SKM-1 (cell line): ENCODE measurements at regions not wholly inside any gene's neighbourhood (a gene's known extent, or its start where the extent isn't known, plus 50 kb on each side); places are given as distances from the start of the nearest gene placed in this dataset.
A peak's percentile ranks its signal among the peaks of the same experiment; 100 is the strongest.

ENCODE experiments used
- DNase-seq: peaks from one replicate; lab custom pipeline; 2025; ENCODE audit not compliant: unreplicated experiment; lab: John Stamatoyannopoulos, UW

DNA sequence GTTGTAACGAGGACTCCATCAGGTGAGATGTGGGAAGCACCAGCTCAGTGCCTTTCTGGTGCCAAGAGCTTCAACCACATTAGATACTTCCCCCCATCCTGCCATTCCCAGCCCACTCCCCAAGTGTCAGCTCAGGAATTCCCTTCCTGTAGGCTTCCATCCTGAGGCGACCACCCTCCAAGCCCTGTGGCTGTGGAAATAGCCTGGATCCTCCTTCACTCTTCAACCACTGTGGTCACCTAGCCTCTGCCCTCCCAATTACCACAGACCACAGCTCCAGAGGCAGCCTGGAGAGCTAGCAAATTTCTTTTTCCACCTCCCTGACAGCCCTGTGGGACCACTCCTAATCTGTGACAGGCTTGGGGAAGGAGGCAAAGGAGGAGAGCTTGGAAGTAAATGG lies 219.8 kb upstream of the MAP3K1 start:
- no peak for DNase-seq

DNA sequence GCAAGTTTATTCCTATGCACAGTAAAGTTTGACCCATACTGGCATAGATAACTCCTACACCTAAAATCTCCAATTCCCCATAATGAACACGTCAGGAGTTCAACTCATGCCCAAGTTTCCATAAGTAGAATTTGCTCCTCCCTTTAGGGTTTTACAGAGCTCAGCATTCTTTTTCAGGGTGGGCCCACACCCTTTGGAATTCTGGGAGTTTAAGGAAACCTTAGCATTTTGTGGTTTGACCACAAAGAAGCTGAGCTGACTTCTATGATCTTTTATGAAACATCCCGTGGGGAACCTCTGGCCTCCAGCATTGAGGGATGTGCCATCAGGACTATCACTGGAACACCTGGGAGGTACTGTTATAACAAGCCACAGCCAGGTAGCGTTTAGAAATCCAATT lies 220.6 kb upstream of the MAP3K1 start:
- no peak for DNase-seq

DNA sequence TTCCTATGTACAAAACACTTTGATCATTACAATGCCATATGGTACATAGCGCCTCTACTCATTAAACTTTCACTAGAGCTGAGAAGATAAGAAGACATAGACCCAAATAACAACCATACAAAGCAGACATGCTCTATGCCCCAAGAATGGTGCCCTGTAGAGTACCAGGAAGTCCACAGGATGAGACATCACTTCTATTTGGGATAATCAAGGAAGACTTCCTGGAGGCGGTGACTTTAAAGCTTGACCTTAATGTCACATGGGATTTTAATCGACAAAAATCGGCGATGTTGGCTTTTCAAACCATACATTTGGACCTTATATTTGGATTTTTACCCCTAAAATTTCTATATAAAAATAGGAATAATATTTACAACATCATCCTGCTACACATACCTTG lies 224.3 kb upstream of the MAP3K1 start:
- DNase-seq: no peak

DNA sequence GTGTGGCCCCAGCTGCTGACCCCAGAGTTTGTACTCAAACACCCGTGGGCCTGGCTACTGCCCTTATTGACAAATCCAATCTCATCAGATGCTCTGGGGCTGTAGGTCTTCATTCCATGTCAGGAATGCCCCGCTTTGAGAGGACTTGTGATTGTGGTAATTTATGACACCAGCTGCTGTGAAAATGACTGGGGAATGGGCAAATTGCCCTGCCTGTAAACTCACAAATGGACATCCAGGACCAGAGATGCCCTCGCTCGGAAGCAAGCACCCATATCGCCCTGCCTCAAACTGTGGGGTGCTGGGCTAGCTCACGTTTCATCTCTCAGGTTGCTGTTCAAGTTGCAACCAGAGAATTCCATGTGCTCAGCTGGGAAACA lies 225.9 kb upstream of the MAP3K1 start:
- DNase-seq: no peak

DNA sequence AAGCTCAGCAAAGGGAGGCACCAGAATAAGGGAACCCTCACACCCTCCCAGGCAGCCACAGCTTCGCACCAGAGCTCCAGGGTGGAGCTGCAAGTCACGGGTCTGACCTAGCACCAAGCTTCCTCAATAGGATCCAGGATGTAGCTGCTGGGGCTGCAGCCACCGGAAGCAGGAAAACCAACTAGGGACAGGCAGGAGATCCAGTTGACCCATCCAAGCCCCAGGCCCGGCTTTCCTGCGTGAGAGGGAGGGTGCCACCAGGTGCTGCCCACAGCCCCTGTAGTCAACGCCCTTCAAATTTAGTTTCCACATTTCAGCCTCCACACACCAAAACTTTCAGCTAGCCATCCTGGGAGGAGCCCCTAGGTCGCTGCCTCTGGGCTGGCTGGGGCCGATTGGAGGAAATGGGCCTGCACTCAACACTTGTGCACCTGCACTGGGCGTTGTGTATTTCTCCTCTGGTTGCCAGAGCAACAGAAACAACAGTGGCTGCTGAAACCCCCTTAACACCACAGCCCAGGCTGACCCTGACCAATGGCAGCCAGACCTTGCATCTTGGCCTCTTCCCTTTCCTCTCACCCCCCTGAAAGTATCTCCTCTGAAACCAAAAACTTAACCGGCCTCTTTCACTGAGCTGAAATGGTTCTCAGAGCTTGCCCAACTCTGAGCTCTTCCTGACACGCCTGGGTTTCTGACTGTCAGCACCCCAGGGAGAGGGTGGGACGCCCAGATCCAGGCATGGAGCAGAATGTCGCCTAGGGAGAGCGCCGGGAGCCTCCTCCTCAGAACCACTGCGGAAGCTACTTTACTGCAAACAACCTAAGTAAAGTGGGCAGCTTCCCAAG lies 226.5 kb upstream of the MAP3K1 start:
- no peak for DNase-seq

DNA sequence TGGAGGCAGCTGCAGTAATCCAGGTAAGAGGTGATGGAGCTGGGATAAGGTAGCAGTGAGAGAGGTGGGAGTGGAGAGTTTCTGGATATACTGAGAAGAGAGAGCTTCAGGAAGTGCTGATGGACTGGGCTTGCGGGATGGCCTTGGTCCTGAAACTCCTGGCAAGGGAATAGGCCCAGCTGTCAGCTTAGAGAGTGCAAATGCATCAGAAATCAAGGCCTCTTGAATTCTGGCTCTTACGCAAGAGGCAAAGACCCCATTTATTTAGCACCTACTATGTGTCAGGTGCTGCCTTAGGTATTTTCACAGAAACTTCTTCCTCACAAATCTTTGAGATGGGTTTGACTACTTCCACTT lies 227.2 kb upstream of the MAP3K1 start:
- no peak for DNase-seq

DNA sequence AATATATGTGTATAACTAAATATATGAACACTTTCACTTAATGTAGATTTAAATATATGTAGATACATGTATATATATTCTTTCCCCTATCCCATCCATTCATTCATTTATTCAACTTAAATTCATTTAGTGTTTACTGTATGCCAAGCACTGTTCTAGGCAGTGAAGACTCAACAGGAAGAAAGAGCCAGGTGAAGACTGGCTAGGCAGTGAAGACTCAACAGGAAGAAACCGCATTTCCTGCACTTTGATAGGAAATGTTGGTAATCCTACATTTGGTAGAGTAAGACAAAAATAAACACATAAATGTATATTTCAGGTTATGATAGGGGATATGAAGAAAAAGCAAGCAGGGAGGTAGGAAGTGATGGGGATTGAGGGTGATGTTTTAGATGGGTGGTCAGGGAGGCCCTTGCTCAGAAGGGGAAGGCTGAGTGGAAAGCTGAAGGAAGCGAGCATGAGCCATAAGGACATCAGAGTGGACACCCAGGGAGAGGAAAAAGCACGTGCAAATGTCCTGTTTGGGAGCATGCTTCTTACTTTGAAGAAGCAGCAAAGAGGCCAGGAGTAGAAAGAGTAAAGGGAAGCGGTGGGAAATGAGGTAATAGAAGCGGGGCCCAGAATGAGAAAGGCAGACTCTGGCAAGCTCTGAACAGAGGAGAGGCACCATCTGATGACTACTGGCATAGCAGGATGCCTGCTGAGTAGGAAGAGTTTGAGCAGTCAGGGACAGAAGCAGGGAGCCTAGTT lies 227.8 kb upstream of the MAP3K1 start:
- DNase-seq: no peak

DNA sequence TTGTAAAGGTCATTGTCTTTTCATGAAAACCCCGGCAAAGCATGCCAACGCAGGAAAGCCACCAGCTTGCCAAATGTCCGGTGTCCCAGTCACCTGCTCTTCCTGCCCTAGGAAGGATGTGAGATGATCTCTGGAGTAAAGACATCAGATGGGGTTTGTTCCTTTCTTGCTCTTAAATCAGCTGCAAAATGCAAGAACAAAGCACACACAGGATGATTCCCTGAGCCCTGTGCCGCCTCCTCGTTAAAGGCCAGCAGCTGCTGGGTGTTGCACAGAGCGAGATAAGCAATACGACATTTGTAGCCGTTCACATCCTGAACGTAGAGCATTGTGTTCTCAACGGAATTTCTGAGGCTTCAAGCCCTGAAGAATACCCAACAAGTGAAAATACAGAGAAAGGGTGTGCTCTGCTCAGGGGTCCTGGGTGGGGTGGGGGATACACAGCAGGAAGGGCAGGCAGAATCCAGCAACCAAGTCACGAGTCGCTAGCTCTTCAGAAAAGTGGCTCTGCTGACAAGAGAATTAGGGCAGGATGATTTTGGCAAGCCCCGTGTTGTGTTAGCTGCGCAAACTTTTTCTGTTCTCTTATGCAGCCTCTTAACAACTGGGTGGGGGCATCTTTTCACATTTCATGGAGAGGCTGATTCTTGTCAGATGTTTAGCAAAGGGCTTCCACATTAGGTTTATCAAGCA lies 229.2 kb upstream of the MAP3K1 start:
- no peak for DNase-seq

DNA sequence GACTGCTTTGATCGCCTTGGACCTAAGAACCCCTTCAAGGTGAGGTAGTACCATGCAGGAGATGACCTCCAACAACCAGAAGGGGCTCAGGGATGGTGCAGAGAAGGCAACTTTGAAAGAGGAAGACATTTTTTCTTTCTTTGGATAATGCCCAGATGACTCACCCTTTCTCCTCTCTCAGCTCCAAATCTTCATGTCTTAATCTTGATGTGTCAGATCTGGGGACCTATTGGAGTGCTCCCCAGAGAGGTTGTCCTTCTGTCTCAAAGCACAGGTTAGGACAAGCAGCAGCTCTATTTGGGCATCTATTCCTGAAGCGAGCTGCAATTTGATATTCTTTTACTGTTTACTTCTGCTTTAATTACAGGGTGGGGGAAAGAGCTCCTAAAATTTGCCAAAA lies 229.9 kb upstream of the MAP3K1 start:
- DNase-seq: no peak

DNA sequence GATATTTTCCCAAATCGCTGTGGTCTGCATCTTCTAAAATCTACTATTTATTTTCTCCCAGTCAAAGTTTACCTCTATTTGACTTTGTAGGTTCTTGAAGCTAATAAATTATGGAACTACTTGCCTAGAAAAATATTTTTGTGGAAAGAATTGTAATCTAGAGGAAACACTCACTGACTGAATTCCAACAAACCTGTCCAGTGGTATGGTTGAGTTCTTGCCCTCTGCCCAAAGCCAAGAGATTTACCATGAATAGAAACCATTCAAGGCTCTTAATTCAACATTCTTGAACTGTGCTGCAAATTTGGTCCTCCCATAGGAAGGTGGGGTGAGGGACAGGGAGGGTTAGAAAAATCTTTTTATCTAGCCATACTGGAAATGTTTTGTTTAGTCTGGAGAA lies 233.9 kb upstream of the MAP3K1 start:
- no peak for DNase-seq

DNA sequence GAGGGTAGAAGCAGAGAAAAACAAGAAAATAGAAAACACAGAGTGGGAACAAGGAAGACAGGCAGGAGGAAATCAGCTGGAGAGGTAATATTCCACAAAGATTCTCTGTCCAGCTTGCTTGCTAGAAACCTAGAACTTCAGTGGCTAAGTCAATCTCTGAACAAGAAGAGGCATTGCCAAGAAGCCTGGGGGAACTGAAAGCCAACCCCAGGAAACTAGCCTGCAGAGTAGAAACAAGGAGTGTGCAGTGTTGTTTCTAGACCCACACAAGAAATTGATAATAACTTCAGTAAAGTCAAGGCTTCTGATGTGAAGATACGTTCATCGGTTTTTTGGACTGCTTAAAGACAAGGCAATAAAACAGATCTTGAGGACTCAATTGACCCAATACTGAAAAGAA lies 234.5 kb upstream of the MAP3K1 start:
- DNase-seq: no peak

DNA sequence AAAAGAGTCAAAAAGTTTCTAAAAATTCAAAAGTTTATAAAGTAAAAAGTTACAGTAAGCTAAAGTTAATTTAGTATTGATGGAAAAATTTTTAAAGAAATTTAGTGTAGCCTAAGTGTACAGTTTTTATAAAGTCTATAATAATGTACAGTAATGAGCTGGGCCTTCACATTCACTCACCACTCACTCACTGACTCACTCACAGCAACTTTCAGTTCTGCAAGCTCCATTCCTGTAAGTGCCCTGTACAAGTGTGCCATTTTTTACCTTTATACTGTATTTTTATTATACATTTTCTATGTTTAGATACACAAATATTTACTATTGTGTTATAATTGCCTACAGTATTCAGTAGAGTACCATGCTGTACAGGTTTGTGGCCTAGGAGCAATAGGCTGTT lies 239.5 kb upstream of the MAP3K1 start:
- DNase-seq: no peak

DNA sequence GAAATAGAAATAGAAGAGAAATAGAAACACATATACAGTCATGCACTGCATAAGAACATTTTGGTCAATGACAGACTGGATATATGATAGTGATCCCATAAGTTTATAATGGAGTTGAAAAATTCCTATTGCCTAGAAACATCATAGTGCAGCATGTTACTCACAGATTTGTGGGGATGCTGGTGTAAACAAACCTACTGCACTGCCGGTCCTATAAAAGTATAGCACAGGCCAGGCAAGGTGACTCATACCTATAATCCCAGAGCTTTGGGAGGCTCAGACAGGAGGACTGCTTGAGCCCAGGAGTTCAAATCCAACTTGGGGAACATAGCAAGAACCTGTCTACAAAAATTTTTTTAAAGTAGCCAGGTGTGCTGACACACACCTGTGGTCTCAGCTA lies 240.6 kb upstream of the MAP3K1 start:
- DNase-seq: no peak

DNA sequence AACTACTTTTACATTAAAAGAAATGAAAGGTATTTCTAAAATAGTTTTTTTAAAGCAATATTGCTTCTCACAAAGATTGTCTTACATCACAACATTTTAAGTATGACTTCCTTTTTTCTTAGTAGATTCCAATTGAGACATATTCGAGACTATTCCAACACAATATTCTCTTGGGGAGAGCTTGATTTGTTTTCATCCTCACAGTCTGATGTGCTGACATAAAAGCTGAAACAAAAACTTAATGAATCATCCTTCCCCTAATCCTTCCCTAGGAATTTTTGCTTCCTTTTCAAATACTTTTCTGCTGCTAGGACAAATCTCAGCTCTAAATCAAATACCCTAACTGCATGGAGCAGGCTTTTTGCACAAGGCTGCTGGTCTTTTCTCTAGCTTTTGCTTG lies 245.8 kb upstream of the MAP3K1 start:
- DNase-seq: no peak

DNA sequence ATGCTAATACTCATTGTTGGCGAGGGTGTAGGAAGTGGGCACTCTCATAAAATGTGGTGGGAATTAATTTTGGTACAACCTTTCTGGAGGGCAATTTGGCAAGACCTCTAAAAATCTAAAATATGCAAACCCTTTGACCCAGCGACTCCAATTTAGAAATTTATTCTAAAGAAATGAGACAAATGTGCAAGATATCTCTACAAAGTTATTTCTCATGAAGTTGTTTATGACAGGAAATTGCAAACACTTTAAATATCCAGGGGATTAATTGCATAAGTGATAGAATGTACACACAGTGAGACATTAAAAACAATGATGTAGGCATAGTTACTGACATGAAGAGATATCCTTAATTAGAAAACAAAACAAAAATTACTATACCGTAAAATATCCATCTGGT lies 246.3 kb upstream of the MAP3K1 start:
- no peak for DNase-seq

DNA sequence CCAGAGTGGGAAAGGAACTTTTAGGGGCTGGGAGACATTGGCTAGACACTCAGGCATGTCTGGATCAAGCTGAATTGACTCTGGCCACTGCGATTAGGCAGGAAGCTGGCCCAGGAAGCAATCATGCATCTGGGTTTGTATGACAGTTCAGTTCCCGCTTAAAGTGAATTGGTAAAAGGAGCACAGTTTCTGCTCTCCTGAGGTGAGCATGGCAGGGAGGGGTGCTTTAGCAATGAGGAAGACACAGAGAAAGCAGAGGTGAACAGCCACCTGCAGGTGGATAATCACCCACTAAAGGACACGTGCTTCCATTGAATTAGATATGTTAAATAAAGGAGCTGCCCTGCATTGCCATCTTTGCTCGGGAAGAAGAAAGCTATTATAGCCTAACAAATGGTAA lies 248.1 kb upstream of the MAP3K1 start:
- DNase-seq: no peak

DNA sequence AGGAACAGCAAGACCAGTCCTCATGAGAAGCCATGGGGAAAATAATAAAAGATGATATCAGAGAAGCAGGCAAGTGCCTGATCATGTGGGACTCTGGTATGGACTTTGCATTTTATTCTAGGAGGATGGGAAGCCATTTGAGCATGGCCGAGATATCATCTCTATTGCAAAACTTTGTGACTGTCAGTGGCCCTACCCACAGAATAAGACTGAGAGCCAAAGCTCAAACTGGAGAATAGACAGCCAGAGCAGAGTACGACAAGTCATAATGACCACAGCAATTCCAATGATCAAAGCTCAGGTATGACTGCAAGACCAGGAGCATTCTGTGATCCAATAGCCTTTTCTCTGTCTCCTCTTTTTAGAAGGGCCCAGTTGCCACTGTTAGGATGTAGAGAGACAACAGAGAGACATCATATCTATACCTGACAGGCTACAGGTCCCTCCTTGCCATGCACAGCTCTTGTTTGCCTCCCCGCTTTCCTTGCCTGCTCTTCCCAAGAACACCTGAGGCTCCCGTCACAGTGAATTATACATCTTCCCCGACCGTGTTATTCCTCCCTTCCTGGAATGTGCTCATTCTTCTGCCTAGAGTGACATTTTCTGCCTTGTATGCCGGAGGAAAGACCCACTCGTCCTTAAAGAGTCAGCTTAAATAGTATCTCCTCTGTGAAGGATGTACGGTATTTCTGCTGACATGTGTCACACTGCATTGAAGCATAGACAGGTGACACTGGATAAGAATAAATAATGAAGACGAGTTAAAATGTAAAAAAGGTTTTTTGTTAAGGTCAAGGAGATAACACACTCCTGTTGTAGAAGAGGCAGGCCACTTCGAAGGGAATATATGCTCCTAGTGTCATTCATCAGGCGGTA lies 248.7 kb upstream of the MAP3K1 start:
- DNase-seq: no peak

DNA sequence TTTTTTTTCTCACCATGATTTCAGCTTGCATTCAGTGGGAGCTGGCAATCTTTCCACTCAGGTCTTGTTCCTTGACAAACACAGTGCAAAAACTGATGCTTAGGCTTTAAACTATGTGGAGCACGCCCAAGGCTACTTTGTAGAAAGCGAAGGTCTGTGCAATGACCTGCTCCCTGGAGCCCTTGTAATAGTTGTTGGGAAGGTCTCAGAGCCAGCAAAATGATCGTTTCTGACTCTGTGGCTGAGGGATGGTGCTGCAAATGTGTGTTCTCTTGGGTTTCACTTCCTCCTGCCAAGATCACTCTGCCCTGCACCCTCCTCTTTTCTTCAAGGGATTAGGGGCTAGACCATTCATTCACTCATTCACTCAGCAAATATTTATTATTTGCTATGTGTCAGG lies 249.7 kb upstream of the MAP3K1 start:
- peak; percentile 64 for DNase-seq

DNA sequence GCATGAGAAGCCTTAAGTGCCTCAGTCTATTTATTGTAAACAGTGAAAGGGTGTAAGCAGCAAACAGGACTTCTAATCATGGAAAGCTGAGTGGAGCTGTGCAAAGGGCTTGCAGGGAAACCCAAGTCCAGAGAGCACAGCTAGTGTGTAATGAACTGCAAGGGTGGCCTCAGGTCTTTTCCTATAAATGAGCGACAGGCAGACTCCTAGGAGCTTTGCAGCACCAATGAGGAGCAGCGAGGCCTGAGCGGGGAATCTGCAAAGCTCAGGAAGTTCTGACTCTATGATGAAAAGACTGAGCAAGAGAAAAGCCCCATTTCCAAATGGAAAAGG lies 250.1 kb upstream of the MAP3K1 start:
- no peak for DNase-seq

DNA sequence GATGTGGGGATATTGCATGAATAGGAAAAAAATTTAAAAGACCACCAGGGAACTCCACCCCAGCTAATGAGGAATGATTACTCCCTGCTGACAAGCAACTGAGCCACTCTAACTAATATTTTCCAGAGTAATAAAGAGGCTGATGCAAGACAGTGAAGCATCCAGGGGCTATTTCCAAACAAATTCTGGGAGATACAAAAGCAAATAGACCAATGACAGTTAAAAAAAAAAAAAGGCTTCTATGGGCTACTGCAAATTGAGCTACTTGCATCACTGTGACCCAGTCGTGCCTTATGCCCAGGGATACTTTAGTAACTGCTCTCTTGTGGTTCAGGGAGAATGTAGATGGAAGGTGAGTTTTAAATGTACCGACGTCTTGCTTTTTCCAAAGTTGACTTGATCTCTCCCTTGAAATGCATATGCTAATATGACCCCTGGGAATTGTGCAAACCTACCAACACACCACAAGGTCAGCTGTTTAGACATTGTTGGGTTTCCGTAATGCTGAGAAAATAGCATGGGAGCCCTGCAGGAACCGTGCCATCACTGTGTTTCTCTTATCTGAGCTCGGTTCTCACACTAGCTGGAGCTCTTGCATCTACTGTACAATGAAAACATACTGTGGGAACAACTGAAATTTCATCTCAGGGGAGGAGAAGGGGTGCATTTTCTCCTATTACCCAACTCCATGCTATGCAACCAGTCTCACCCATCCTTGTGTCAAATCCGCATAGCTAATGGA lies 250.6 kb upstream of the MAP3K1 start:
- no peak for DNase-seq

DNA sequence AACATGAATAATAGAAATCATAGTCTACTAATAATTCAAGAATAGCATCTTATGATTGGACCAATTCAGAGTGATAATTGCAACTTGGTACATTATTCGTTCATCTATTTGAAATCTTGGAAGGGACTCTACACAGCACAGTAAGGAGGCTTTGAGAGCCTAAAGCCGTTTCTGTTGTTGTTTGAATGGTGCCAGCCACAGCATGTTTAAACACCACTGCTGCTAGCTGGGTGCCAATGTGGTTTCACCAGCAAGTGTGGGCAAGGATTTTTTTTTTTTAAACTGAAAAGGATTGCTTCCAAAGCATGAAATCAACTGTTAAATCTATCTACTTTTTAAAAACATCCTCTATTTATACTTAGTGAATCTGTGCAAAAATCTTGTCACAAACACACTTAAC lies 253.9 kb upstream of the MAP3K1 start:
- no peak for DNase-seq
